HG02981 (cell line): ENCODE measurements at regions not wholly inside any gene's neighbourhood (a gene's known extent, or its start where the extent isn't known, plus 50 kb on each side); places are given as distances from the start of the nearest gene placed in this dataset.
"Not testable (repeated sequence)": the region's sequence is repeated elsewhere in the genome, so short reads cannot be mapped to it uniquely, and the experiment has no call there.

Source experiments
- ATAC-seq: cut with Tn5 transposase; IDR thresholded peaks from one replicate; pipeline ENCODE4 v1.9.1; 2021; ENCODE audit warnings: mild to moderate bottlenecking, moderate library complexity; ENCODE audit not compliant: unreplicated experiment

DNA sequence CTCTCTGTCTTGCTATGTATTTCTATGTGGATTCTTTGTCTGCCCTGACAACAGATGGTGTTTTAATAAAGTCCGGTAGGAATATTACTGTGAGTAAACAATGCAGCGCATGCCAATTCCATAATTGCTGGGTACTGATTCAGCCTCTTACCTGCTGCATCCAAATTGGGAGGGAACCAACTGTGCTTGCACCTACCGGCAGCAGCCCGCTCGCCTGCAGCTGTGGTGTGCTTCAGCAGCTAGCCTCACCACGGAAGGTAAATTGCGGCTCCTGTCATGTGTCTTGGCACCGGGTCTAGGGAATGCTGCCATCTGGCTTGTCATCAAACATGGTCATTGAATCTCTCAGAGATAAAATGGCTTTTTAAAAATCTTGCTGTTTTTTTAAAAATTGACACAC, 704.8 kb upstream of the SLC35B3 start:
- no peak for ATAC-seq

DNA sequence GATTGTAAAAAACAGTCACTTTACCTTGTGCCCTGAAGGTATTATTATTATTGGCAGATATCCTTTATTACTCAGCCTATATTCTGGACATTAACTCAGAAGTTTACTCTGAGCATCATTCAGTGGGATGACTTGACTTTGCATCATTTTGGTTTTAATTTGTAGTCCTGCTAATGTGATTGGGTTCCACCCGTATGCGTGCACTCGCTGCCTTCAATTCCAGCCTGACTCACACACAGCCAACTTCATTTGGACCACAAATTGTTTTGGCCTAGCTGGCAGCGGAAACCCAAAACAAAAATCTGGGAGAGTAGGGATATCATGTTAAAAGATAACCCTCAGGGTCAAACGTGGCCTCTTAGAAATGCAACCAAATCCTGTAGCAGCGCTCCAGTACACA, 704.4 kb upstream of the SLC35B3 start:
- ATAC-seq: no peak

DNA sequence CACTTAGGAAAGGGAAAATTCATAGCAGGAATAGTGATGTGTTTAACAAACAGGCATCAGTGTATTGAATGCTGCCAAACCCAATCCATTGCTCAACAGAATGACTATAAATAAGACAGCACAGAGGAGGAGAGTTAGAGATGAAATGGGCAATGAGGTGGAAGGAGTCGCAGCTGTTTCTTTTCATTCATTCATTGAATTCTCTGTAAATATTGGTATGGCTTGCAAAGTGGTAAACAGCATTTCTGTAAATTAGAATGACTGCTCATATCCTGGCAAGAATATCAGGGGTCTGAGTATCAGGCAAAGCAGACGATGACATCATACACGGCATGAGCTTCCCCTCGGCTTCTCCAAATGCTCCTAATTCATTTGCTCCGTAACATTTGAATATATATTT, 703.6 kb upstream of the SLC35B3 start:
- no peak for ATAC-seq

DNA sequence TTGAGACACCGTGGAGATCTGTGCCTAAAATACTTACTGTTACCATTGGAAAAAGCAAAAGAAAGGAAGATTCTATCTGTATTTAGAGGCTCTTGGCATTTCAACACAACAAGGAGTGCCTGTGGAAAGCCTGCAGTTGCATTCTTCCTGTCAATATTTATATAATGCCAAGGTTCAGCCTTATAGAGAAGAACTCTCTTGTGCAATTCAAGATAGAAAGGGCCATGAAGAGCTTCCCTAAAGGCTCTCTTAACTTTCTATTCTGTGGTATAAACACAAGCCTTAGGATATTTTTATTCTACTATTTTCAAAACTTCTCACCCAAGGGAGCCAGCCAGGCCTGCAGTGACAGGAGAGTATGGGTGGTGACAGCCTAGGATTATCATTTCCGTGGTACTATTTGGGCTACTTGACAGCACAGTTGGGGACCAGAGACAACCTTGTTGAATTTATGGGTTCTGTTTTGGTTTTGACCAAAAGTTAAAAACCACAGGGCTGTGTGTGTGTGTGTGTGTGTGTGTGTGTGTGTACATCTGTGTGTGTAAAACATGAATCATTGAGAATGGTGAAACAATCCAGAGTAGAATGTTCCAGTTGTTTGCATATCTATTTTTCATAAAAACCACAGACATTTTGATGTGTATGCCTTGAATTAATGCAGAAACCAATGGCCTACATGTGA, 700.9 kb upstream of the SLC35B3 start:
- no peak for ATAC-seq

GRCh38 chr6:9131616-9132015, 696.3 kb upstream of the SLC35B3 start:
- no peak for ATAC-seq

DNA sequence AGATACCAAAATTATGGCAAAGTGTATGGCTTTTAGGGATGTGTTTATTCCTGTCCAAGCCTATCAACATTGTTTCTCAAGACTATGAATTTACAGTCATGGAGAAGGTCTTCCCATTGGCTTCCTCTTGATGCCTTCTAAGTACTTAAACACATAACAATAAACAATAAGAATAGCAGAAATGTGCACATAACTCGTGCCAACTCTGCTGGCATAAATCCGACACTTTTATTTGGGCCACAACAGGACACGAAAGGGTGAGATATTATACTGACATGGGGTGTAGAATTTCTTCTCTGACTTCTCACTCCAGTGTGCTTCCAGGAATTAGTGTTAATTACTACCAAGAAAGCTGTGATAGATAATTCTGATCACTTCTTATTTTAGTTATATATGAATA, 695.9 kb upstream of the SLC35B3 start:
- ATAC-seq: no peak

DNA sequence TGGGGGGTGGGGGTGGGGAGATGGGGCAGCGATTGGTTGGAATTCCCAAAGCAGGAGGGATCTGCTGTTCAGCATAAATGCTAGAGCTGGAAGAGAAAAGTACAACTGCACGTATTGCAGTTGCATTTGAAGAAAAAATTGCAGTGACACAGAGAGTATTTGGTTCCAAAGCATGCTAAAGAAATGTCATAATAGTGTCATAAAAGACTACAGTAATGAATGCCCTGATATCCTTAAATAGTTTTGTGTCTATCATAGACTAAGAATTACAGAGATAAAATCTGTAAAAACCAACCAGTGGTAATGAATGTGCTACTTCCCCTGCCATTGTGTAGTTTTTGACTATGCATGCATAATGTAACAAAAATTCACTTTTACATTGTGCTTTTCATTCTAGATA, 693.6 kb upstream of the SLC35B3 start:
- ATAC-seq: no peak

GRCh38 chr6:9126878-9127560, 691.7 kb upstream of the SLC35B3 start:
- no peak for ATAC-seq

DNA sequence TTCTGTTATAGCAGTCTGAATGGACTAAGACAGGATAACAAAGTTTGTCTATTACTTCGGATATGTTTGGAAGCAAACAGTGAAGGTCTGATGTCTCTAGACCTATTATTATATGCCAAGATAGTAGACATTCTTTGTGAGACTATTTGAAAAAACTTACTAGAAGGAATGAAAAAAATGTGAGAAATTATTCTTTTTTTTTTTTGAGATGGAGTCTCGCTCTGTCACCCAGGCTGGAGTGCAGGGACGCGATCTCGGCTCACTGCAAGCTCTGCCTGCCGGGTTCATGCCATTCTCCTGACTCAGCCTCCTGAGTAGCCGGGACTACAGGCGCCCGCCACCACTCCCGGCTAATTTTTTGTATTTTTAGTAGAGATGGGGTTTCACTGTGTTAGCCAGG, 690.7 kb upstream of the SLC35B3 start:
- ATAC-seq: not testable (repeated sequence)

GRCh38 chr6:9121549-9121948, 686.2 kb upstream of the SLC35B3 start:
- no peak for ATAC-seq

DNA sequence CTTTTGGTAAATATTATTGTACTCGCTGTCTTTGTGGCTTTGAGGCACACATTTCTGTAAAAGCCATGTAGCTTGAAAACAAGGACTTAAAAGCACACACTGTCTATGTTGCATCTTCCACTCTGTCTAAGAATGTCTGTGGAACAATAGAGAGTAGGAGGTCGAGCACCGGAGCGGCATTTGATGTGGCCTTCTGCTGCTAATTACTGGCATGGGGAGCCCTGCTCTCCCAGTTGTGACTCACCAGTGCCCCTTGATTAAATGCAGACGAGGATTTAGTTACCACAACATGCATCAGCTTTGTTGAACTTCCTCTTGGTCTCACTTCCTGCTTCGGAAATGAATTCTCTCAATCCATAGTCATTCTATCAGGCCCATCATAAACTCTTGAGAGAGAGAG, 680.7 kb upstream of the SLC35B3 start:
- ATAC-seq: no peak

DNA sequence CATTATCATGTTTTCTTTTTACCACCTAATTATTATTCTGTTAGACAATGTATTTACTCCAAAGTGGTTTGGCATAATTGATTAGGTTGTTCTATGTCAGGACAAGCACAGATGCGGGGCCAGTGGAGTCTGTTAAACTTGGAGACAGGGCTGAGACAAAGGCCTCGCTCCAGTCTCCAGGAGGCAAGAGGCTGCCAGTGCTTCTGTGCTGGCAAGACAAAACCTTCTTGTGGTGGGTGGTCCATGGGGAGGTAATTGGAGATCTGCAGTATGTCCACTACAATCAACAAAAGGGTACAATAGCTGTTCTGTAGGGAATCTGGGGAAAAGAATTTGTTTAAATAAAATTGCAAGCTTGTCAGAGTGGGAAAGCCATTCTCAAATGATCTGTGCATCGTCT, 677.2 kb upstream of the SLC35B3 start:
- ATAC-seq: no peak

DNA sequence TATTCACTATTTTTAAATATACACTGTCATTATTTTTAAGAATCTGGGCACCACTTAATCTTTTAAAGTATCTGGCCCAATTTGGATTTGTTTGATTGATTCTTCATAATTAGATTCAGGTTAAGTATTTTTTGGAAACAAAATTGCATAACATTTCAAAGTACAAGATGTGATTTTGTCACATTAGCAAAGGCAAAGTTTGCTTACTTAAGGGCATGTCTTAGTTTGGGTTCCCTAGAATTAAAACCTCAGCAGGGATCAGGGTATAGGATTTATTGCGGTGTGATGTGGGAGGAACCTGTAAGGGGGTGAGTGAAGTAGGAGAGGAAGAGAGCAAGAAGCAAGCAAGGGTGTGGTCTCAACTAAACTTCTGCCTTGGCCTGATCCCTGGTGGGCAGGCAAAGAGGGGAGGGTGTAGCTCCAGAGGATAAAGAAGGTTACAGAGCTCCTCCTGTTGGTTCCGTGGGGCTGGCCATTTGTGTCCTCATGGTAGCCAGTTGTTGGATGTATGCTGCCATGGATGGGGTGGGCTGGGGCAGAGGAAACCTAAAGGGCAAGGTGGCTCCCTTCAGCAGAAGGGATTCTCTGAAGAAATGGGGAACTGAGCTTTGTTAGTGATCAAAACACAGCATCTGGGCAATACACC, 668.7 kb upstream of the SLC35B3 start:
- ATAC-seq: no peak

- no peak for ATAC-seq
Measured at GRCh38 chr6:9101920-9102319, 666.6 kb upstream of the SLC35B3 start.

DNA sequence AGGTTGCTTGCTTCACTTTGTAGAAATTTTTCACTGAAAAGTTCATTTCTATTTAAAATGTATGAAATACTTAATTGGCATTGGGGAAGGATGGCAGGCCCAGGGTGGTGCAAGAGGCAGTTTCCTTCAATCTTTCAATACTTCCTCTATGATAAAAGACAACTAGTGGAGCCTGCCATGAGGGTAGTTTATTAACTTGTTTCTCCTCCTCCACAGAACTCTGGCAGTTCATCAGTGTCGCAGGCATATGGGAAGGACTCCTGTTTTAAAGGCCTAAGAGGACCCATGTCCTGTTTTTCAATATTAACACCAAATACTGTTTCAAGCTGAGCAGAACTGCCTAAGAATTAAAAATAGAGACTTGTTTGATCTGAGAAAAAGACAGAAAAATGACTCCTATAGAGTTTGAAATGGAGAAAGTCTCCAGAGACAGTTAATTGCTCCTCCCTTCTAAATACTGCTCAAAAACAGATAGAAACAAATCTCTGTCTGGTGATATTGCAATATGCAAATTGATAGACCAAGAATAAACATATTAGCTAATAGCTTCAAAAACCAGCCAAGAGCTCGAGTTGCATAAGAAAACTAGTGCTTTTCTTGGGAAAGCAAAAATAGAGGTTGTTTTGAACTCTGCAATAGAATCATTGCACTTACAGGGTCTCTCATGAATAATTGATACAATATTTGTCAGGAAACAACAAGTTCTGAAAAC, 665.7 kb upstream of the SLC35B3 start:
- no peak for ATAC-seq

- ATAC-seq: no peak
Measured at GRCh38 chr6:9095729-9096128, 660.4 kb upstream of the SLC35B3 start.

- no peak for ATAC-seq
Measured at GRCh38 chr6:9095137-9095536, 659.8 kb upstream of the SLC35B3 start.

DNA sequence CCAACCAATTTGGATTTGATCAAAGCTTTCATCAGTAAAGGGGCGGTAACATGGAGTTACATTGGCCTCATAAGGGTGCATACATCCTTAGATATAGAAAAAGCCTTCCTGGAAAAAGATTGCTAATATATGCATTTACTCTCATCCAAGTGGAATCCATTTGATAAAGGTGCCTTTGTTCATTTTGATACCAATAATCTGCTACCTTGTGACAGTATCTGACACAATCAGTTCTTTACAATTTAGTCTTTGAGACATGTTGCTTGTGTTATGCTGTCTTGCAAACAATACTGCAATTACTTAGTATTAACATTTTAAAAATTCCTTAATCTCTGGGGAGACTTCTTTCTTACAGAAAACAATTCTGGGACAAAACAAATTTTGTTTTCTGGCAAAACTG, 654.4 kb upstream of the SLC35B3 start:
- no peak for ATAC-seq

- no peak for ATAC-seq
Measured at GRCh38 chr6:9087470-9087869, 652.1 kb upstream of the SLC35B3 start.

GRCh38 chr6:9086331-9086730, 651.0 kb upstream of the SLC35B3 start:
- ATAC-seq: no peak

- ATAC-seq: no peak
Measured at GRCh38 chr6:9085709-9086070, 650.3 kb upstream of the SLC35B3 start.
